PC-9 (cell line): ENCODE measurements at regions not wholly inside any gene's neighbourhood (a gene's known extent, or its start where the extent isn't known, plus 50 kb on each side); places are given as distances from the start of the nearest gene placed in this dataset.

Source experiments
- BruUV-seq: library from RNA; stranded (reverse); fragments of 400-500 nt; replicated peaks from 2 replicates; lab custom pipeline; 2021; lab: Mats Ljungman, UMichigan
- CTCF ChIA-PET: fragments of 300-600 bp; sonication (Branson Sonifier 250); formaldehyde crosslinking; loops from one replicate; lab custom pipeline; 2022; ENCODE audit warnings: antibody characterized with exemption; lab: Charles Lee
- POLR2A ChIA-PET: fragments of 300-600 bp; sonication (Branson Sonifier 250); formaldehyde crosslinking; loops from one replicate; lab custom pipeline; 2022; ENCODE audit warnings: antibody characterized with exemption; ENCODE audit not compliant: unreplicated experiment; lab: Charles Lee
- DNase-seq, 2 experiments: peaks; one replicate each; pipeline versions ENCODE4 v3.0.0 to v3.0.0-alpha.2; 2015 to 2022; ENCODE audit warnings: mixed read lengths in 1 of 2
- H2AFZ ChIP-seq: fragments of 200-600 bp; sonication (generic); 2 replicates; pipeline ENCODE4 v1.8.1; 2017; ENCODE audit warnings: antibody characterized with exemption
- H3F3A ChIP-seq: fragments of 200-600 bp; sonication (generic); 2 replicates; pipeline ENCODE4 v1.8.1; 2017; ENCODE audit warnings: antibody characterized with exemption, mild to moderate bottlenecking, low read depth; ENCODE audit not compliant: insufficient read depth
- H3K27ac ChIP-seq: fragments of 200-600 bp; sonication (generic); 2 replicates; pipeline ENCODE4 v1.6.1; 2016; ENCODE audit warnings: mixed run types
- H3K27me3 ChIP-seq: fragments of 200-600 bp; sonication (generic); 2 replicates; pipeline ENCODE4 v1.6.1; 2016; ENCODE audit warnings: low read depth, mixed run types; ENCODE audit not compliant: insufficient read depth
- H3K36me3 ChIP-seq: fragments of 200-600 bp; sonication (generic); 2 replicates; pipeline ENCODE4 v1.6.1; 2016; ENCODE audit warnings: low read depth, mixed run types
- H3K4me1 ChIP-seq: fragments of 200-600 bp; sonication (generic); replicated peaks from 2 replicates; pipeline ENCODE4 v1.6.1; 2016; ENCODE audit warnings: mixed run types; ENCODE audit not compliant: insufficient read depth
- H3K4me2 ChIP-seq: fragments of 200-600 bp; sonication (generic); 2 replicates; pipeline ENCODE4 v1.6.1; 2017; ENCODE audit warnings: mixed run types
- H3K4me3 ChIP-seq: fragments of 200-600 bp; sonication (generic); 2 replicates; pipeline ENCODE4 v1.6.1; 2016; ENCODE audit warnings: mixed run types
- H3K79me2 ChIP-seq: fragments of 200-600 bp; sonication (generic); 2 replicates; pipeline ENCODE4 v1.6.1; 2017; ENCODE audit warnings: low read depth, mixed run types
- H3K9me2 ChIP-seq: fragments of 200-600 bp; sonication (generic); 2 replicates; pipeline ENCODE4 v1.8.1; 2017; ENCODE audit warnings: mild to moderate bottlenecking; ENCODE audit not compliant: insufficient read depth
- H3K9me3 ChIP-seq: fragments of 200-600 bp; sonication (generic); 2 replicates; pipeline ENCODE4 v1.8.1; 2016; ENCODE audit warnings: low read depth; ENCODE audit not compliant: insufficient read depth
- H4K20me1 ChIP-seq: fragments of 200-600 bp; sonication (generic); 2 replicates; pipeline ENCODE4 v1.8.1; 2017; ENCODE audit not compliant: insufficient read depth
- CTCF ChIP-seq: fragments of 200-600 bp; sonication (generic); conservative IDR thresholded peaks from 2 replicates; pipeline ENCODE4 v1.6.1; 2017; ENCODE audit warnings: mixed run types, antibody characterized with exemption, mild to moderate bottlenecking, moderate library complexity
- EZH2 ChIP-seq: fragments of 200-600 bp; sonication (generic); IDR thresholded peaks from 2 replicates; pipeline ENCODE4 v1.8.0; 2017; ENCODE audit warnings: antibody characterized with exemption, low read depth
- intact Hi-C: fragments of 100-400 bp; cut with micrococcal nuclease; formaldehyde crosslinking; loops from one replicate; pipeline ENCODE4 v1.10.0; 2022; ENCODE audit not compliant: unreplicated experiment

DNA sequence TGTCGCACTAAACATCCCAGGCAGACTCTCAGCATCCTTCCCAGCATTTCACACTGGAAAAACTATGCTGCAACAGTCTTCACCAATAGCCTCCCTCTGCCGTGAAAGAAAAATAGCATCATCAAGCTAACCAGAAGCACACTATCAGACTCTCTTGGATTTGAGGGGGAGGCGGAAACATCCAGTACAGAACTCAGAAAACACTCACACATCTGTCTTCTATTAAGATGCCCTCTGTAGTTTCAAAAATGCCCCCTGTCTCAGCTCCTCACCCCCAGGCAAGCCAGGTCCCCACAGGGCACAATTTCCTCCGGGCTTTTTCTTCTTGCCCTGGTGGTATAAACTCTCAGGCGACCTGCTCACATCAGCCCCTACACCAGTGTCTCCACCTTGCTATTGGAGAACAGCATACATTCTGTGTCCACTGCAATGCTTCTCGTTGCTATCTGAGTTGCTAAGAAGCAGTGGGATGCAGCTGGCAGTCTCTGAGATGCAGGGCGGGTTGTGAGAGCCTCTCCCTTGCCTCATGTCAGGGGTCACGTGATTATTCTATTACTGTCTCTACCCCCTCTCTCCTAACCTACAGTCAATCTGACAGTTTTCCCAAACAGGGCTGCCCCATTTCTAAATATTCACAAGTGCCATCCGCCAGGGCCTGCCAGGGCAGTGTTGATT is 189.9 kb downstream of the INO80D start:
- TF ChIP-seq EZH2 (no peak), CTCF (no peak)
- Histone ChIP-seq H3K36me3 (no peaks in the 10 kb centered on the region), H3K4me2 (no peak overlapping the region), H3K27ac (no peak overlapping the region), H4K20me1 (no peaks in the 10 kb centered on the region), H3K4me1 (no peaks in the 10 kb centered on the region), H3F3A (no peaks in the 10 kb centered on the region), H2AFZ (no peak overlapping the region), H3K4me3 (no peak overlapping the region), H3K79me2 (no peaks in the 10 kb centered on the region), H3K9me2 (no peaks in the 10 kb centered on the region), H3K9me3 (no peaks in the 10 kb centered on the region), H3K27me3 (no peaks in the 10 kb centered on the region)
- BruUV-seq = no TSS peak
- POLR2A ChIA-PET = no interaction called here
- intact Hi-C loops = no loop called here
- CTCF ChIA-PET = no interaction called here
- DNase-seq = no peak

- POLR2A ChIA-PET = no interaction called here
- H3K9me3 ChIP-seq = no peaks in the 10 kb centered on the region
- no peak overlapping the region for H3K4me2 ChIP-seq
- no peak for DNase-seq
- no peaks in the 10 kb centered on the region for H3K27me3 ChIP-seq
- no TSS peak for BruUV-seq
- H2AFZ ChIP-seq = no peak overlapping the region
- H3K36me3 ChIP-seq = no peaks in the 10 kb centered on the region
- H3F3A ChIP-seq = no peaks in the 10 kb centered on the region
- H3K27ac ChIP-seq = no peak overlapping the region
- CTCF ChIA-PET = no interaction called here
- H3K79me2 ChIP-seq = no peaks in the 10 kb centered on the region
- no peaks in the 10 kb centered on the region for H4K20me1 ChIP-seq
- intact Hi-C loops = no loop called here
- no peak for TF ChIP-seq EZH2
- no peak for TF ChIP-seq CTCF
- no peaks in the 10 kb centered on the region for H3K9me2 ChIP-seq
- no peak overlapping the region for H3K4me3 ChIP-seq
- H3K4me1 ChIP-seq = no peaks in the 10 kb centered on the region
These were observed 193.2 kb downstream of the INO80D start for GRCh38 chr2:205892665-205893259.

DNA sequence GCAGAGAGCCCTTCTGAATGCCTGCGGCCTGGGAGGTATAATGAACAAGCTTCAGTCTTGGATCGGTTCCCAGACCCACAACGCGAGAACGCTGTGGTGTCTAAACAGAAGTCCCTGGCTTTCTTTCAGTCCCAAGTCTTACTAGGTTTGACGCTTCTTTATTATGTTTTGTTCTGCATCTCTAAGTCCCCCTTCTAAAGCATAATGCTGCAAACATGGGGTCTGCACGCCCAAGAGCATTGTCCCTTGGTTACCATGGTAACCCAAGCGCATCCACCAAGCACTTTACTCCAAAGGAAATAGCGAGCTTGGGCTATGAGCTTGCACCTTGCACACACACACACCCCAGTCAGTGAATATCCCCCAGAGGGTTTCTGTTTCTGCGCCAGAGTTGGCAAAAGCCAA is 193.7 kb downstream of the INO80D start:
- CTCF ChIA-PET = no interaction called here
- no peak overlapping the region for H3K4me2 ChIP-seq
- H3F3A ChIP-seq = no peaks in the 10 kb centered on the region
- H3K79me2 ChIP-seq = no peaks in the 10 kb centered on the region
- intact Hi-C loops = no loop called here
- POLR2A ChIA-PET = no interaction called here
- no peak overlapping the region for H3K27ac ChIP-seq
- no peaks in the 10 kb centered on the region for H3K9me2 ChIP-seq
- TF ChIP-seq EZH2 (no peak), CTCF (no peak)
- DNase-seq = no peak
- H3K4me1 ChIP-seq = no peaks in the 10 kb centered on the region
- H3K27me3 ChIP-seq = no peaks in the 10 kb centered on the region
- H3K9me3 ChIP-seq = no peaks in the 10 kb centered on the region
- BruUV-seq = no TSS peak
- no peaks in the 10 kb centered on the region for H4K20me1 ChIP-seq
- no peaks in the 10 kb centered on the region for H3K36me3 ChIP-seq
- no peak overlapping the region for H2AFZ ChIP-seq
- no peak overlapping the region for H3K4me3 ChIP-seq
